ENCODE measurements at regions not wholly inside any gene's neighbourhood (a gene's known extent, or its start where the extent isn't known, plus 50 kb on each side); places are given as distances from the start of the nearest gene placed in this dataset.

DNA sequence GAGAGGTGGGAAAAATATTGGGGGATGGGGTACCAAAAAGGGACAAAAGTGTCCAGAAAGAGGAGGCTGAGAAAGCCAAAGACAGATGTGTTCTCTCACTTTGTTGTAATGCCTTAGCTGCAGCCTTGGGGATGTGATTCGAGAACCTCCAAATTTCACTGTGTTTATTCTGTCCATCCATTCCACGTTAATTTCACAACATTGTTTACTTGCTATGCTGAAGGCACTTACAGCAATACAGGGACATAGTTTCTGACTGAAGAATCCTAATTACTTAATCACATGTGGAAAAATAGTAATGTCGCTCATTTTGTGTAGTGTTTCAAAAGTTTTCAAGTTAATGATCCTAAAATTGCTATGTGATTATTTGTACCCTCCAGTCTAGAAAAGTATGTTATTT, 146.2 kb upstream of the SLC38A2 start:
- H2BK12ac ChIP-seq (ENCODE audit: low read depth, low read length): no peak overlapping the region
- H3K9me3 ChIP-seq (ENCODE audit: insufficient read depth in 2 of 2, low read depth in 1 of 2, low read length in 1 of 2): no peaks in the 10 kb centered on the region
- no peaks in the 10 kb centered on the region for H3K79me1 ChIP-seq (ENCODE audit: low read depth, low read length)
- H4K5ac ChIP-seq (ENCODE audit: insufficient read length, low read depth, low read length): no peak overlapping the region
- peaks cover 0 to 3% (median 0%) of the 10 kb centered on the region in 4 experiments; a peak in 1 of 7 replicates for H3K4me1 ChIP-seq (replicated peaks in 1 of 4; ENCODE audit: control insufficient read depth in 3 of 4, insufficient read depth in 4 of 4, low read length in 3 of 4)
- no peak overlapping the region for H3K4me2 ChIP-seq (ENCODE audit: insufficient read depth in 1 of 2, low read depth in 2 of 2, low read length in 2 of 2)
- no peak overlapping the region for H2AFZ ChIP-seq (ENCODE audit: low read length)
- H2BK20ac ChIP-seq (ENCODE audit: low read length): no peak overlapping the region
- no peak overlapping the region for H3K14ac ChIP-seq (ENCODE audit: insufficient read length)
- H3K9ac ChIP-seq (replicated peaks in 1 of 4; ENCODE audit: extremely low read depth in 1 of 4, low read depth in 3 of 4, low read length in 3 of 4): no peak overlapping the region
- no peaks in the 10 kb centered on the region for H3K27me3 ChIP-seq (replicated peaks in 1 of 4; ENCODE audit: control insufficient read depth in 3 of 4, extremely low read depth in 1 of 4, insufficient read depth in 3 of 4, low read length in 3 of 4)
- no peaks in the 10 kb centered on the region for H4K20me1 ChIP-seq (replicated peaks in 1 of 2; ENCODE audit: control insufficient read depth in 1 of 2, insufficient read depth in 2 of 2, low read length in 2 of 2)
- FAIRE-seq: no peak
- H3K23ac ChIP-seq (ENCODE audit: insufficient read length): no peak overlapping the region
- ChIA-PET POLR2A (ENCODE audit: partially characterized antibody) (no interaction called here), CTCF (ENCODE audit: partially characterized antibody) (interaction anchor here (0.5 kb wide), 1 partner anchor 25 kb away, joined by 3 read pairs; no protein-coding TSS in a partner anchor)
- H4K8ac ChIP-seq (ENCODE audit: extremely low read depth, insufficient read depth, low read length): no peak overlapping the region
- DNase-seq (ENCODE audit: low read depth in 1 of 2, low spot score in 2 of 2): no peak
- H3K4me3 ChIP-seq (ENCODE audit: extremely low read depth in 1 of 4, insufficient read depth in 2 of 4, low read depth in 3 of 4, low read length in 4 of 4): no peak overlapping the region
- no peak overlapping the region for H4K91ac ChIP-seq (replicated peaks; ENCODE audit: insufficient read length, low read length)
- no peak overlapping the region for H3K27ac ChIP-seq (ENCODE audit: low read depth, low read length)
- H3K36me3 ChIP-seq (ENCODE audit: control insufficient read depth in 2 of 4, insufficient read depth in 4 of 4, low read length in 3 of 4): no peaks in the 10 kb centered on the region
- no peak overlapping the region for H3K56ac ChIP-seq (replicated peaks; ENCODE audit: insufficient read length, low read depth, low read length)
- TF ChIP-seq BCL11A (IDR thresholded peaks at IDR 0.05; ENCODE audit: low read depth in 2 of 2, low read length in 2 of 2) (no peak), CBX5 (IDR thresholded peaks at IDR 0.05; ENCODE audit: low read depth, low read length) (no peak), TEAD4 (IDR thresholded peaks at IDR 0.05; ENCODE audit: low read depth, low read length) (no peak), JUN (IDR thresholded peaks at IDR 0.05; ENCODE audit: low read depth, low read length) (no peak)
- H2AK5ac ChIP-seq (ENCODE audit: low read depth, low read length): no peak overlapping the region
- H2BK120ac ChIP-seq (replicated peaks; ENCODE audit: low read depth, low read length): no peak overlapping the region
- H3K4ac ChIP-seq (replicated peaks; ENCODE audit: insufficient read length, low read depth, low read length): no peak overlapping the region
- H2BK5ac ChIP-seq (ENCODE audit: low read depth, low read length): no peak overlapping the region
- H3K79me2 ChIP-seq (ENCODE audit: control insufficient read depth in 1 of 2, insufficient read depth in 2 of 2, low read length in 2 of 2): no peaks in the 10 kb centered on the region
- H3K23me2 ChIP-seq (ENCODE audit: low read depth, low read length): no peaks in the 10 kb centered on the region
- H2BK15ac ChIP-seq (ENCODE audit: low read length): no peak overlapping the region
- WGBS, 2 experiments (ENCODE audit: extremely low coverage in 1 of 2, insufficient coverage in 1 of 2, insufficient read length in 1 of 2, insufficient replicate concordance in 2 of 2, low coverage in 1 of 2, low lambda C conversion rate in 2 of 2, missing lambda C conversion rate in 1 of 2): 94% methylated on average over 3 of the region's 3 CpGs; no CpG with 5 or more reads in 1 of the 2 experiments
- H3K18ac ChIP-seq (ENCODE audit: extremely low read depth, low read length): no peak overlapping the region
